COLO668 (cell line): ENCODE measurements at regions not wholly inside any gene's neighbourhood (a gene's known extent, or its start where the extent isn't known, plus 50 kb on each side); places are given as distances from the start of the nearest gene placed in this dataset.
"Not testable (repeated sequence)": the region's sequence is repeated elsewhere in the genome, so short reads cannot be mapped to it uniquely, and the experiment has no call there.

Experiments used
- DNase-seq: peaks from one replicate; lab custom pipeline; 2025; ENCODE audit not compliant: unreplicated experiment; lab: John Stamatoyannopoulos, UW

- no peak for DNase-seq
Observed at GRCh38 chr17:31680126-31680525, 178.9 kb downstream of the COPRS start.

DNA sequence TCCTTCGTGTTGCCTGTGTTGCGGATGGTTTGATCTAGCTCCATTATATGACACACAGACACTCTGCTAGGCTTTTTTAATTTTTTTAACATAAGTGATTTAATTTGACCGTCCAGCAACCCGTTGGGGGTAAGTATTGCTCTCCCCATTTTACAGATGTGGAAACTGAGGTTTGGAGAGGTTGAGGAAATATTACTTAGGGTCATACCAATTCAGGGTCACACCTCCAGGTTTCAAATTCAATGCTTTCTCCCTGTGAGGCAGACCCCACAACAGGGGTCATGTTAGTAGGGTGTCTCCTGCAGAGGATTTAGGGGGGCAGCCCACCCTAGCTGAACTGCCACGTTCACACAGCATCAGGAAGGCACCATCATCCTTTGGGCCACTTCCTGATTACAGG lies 179.4 kb downstream of the COPRS start:
- no peak for DNase-seq

- no peak for DNase-seq
Observed at GRCh38 chr17:31678431-31678830, 180.6 kb downstream of the COPRS start.

DNA sequence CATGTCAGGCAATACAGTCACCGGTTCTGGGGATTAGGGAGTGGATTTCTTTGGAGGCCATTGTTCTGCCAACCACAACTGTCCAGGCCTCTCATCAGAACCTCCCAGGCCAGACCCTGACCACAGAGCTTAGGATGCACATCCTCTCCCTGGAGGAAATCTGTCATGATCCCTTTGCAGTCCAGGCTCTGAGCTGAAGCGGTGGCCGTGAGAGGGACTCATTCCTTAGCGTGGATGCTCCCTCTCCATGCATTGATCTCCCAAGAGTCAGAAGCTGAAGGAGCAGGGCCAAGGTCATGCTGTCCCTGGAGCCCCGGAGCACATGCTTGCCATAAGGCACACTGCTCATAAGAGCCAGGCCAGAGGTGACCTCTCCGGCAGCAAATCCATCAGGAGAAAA lies 181.4 kb downstream of the COPRS start:
- no peak for DNase-seq

DNA sequence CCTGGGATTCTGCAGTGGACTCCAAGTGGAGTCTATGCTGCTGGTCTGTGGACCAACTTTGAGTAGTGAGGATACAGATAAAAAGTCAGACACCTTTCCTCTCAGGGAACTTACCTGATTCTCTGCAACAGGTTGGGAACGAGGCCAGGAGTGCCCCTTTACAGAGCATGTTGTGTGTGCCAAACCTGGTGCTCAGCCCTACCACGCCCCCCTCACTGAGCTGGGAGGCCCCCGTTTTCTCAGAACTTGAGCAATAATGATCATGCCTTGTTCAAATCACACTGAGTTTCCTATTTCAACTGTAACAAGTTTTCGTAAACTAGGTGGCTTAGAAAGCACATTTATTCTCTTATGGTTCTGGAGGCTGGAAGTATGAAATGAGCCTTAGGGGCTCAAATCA lies 182.0 kb downstream of the COPRS start:
- DNase-seq = no peak

- DNase-seq = not testable (repeated sequence)
Observed at GRCh38 chr17:31675392-31675791, 183.7 kb downstream of the COPRS start.

DNA sequence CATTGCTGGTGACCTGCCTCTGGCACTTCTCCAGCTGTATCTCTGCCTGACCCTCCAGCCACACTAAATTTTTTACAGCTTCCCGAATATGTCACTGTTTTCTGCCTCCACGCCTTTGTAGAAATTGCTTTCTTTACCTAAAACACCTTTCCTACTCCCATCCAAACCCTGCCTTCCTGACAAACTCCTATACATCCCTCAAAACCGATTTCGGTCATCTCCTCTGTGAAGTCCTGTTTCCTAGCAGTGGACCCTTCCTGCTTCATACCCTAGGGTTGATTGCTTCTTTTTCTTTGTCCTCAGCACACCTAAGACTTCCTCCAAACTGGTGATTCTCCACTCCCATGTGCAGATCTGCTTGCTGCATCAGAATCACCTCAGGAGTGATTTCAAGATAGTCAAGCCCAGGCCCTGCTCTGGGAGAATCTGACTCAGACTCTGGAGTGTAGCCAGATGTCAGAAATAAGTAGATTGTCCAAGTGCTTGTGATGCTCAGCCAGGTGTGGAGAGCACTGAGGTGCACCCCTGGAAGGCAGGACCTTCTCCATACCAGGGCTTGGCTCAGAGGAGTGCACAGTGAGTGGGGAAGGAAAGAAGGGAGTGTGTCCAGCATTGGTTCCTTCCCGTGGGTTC lies 184.2 kb downstream of the COPRS start:
- DNase-seq = no peak

DNA sequence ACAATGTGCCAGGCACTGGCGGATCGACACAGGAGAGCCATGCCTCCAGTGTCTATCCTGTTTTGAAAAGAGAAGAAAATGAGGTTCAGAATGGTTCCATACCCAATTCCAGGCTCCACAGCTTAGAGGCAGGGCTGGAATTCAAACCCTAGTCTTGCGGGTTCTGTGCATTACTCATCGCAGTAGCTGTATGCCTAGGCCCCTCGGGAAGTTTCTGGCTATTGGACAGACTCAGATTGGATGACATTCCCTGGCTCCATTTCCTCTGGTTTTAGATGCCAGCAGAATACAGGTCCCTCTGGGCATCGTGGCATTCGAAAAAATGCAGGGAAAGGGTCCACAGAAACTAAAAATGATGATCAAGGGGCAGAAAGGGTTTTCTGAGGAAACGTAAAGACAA lies 184.7 kb downstream of the COPRS start:
- DNase-seq = no peak

GRCh38 chr17:31673076-31673475 lies 186.0 kb downstream of the COPRS start:
- DNase-seq = no peak

DNA sequence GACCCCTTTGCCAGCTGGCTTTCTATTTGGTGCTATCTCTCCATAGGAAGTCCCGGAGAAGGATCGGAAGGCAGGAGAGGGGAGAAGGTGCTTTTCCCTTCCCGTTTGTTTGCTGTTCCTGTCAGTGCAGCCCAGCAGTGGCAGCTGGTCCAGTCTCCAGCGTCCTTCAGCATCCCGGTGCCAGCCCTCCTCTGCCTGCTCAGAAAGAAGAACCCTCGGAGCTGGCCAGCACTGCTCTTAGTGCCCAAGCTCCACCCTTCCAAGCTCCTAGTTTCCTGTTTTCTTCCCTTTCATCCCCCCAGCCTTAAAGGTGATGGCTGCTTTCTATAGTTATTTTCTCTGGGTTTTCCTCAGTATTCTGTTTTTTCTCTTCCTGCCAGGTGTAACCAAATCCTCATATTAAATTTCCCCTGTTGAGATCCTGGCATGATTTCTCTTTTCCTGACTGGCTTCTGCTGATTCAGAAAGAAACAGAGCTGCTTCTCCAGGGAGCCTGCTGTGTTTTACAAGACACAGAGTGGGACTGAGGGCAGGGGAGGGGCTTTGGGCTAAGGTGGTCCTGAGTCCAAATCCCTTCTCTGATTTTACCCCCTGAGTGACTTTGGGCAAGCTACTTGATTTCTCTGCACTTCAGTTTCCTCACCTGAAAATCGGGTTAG lies 186.8 kb downstream of the COPRS start:
- DNase-seq = no peak

DNA sequence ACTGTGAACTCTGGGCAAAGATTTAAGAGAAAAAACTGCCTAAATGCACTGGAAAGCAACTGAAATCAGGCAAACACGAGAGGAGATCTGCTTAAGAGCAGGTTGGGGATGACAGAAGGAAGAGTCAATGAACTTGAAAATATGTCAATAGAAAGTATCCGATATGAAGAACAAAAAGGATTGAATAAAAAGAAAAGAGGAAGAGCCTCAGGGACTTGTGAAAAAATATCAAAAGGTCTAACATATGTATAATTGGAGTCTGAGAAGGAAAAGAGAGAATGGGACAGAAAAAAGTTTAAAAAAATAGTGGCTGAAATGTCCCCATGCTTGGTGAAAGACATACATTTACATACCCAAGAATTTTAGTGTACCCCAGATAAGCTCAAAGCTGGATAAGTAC lies 195.5 kb downstream of the COPRS start:
- DNase-seq = no peak

- DNase-seq = no peak
Observed at GRCh38 chr17:31660684-31661083, 198.4 kb downstream of the COPRS start.

DNA sequence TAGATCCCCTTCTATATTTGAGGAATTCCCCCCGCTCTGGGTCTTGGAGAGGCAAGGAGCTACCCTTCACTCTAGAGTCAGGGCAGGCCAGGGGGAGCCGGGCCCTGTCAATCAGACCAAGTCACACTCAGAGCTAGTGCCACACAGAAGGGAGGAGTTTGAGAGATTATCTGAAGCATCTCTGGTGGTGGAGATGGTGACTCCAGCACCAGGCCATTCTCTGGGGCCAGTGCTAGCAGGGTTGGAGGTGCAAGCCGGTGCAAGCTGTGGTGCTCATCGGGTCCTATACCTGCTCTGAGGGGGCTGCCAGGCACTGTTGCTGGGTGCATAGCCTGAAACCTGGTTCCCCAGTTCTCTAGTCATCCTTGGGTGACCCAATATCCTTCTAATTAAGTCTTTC lies 201.2 kb downstream of the COPRS start:
- no peak for DNase-seq

- DNase-seq = no peak
Observed at GRCh38 chr17:31654936-31655335, 204.1 kb downstream of the COPRS start.

GRCh38 chr17:31653691-31654090 lies 205.4 kb downstream of the COPRS start:
- no peak for DNase-seq

DNA sequence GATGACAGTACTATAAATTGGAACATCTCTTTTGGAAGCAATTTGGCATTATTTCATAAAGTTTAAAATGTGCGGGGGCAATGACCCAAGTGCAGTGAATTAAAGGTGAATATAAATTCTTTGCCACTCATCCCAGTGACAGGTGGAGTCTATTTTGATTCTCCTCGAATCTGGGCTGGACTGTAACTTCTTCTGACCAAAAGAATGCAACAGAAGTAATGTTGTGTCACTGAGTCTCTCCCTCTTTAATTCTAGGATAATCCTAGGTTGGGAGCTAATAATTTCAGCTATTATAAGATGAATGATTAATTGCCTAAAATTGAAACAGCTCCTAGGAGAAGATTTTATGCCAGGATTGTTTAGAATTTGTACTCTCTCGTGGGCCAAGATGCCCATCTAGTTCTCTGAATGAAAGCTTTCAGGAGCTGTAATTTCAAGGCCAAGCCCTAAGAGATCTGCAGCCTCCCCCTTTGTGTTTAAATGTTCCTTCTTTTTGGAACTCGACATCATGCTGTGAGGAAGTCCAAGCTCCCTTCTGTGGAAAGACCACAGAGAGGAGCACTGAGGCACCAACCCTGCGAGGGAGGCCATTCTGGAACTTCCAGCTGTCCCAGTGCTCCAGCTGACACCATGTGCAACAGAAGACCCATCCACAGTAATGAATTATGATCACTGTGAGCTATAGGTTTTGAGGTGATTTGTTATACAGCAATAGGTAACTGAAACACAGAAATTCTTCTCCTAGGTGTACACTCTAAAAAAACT lies 208.1 kb downstream of the COPRS start:
- no peak for DNase-seq

DNA sequence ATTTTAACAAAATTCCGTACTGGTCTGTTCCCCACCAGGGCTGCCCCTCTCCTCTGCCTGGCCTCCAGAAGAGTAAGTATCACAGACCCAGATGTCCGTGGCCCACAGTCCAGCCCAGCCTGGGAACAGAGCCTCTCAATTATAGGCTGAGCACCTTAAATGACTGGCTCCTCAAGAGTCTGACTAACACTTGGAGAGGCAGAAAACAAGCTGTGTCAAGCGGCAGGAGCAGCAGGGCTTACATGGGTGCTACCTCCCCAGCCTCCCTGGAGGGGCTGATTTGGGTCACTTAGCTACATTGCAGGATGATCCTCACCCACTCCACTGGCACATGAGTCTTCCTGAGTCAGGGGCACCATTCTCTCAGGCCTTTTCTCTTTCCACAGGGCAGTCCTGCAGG lies 209.7 kb downstream of the COPRS start:
- no peak for DNase-seq

DNA sequence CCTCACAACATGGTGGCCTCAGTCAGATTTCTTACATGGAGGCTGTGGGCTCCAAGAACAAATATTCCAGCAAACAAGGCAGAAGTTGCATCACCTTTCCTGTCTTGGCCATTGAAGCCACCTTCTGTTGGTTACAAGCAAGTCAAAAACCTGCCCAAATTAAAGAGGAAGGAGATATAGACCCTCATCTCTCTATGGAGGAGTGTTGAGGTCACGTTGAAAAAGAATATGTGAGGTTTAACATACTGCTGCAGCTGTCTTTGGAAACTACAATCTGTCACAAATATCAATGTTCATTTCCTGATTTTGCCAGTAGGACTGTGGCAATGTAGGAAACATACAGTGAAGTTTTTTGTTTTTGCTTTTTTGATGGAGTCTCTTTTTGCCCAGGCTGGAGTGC lies 211.4 kb downstream of the COPRS start:
- DNase-seq = no peak

GRCh38 chr17:31646642-31647041 lies 212.4 kb downstream of the COPRS start:
- no peak for DNase-seq

DNA sequence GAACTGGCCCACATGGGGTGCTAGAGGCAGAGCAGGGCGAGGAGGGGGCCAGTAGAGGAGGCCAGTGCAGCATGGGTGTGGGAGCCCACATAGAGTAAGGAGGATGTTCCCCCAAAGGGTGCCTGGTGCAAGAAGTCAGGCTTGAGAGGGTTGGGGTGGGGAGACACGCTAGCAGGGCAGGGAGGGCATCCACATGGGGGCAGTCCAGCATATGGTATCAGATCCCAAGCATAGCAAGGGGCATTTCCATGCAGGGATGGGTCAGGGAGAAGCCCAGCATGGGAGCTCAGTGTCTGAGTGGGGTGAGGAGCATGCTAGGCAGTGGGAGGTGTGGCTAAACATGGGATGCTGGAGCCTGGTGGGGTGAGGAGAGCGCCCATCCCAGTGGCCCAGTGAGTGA lies 213.7 kb downstream of the COPRS start:
- DNase-seq = no peak

GRCh38 chr17:31631766-31632165 lies 227.3 kb downstream of the COPRS start:
- no peak for DNase-seq

GRCh38 chr17:31630866-31631265 lies 228.2 kb downstream of the COPRS start:
- DNase-seq = not testable (repeated sequence)
